HepG2 (cell line): ENCODE measurements at regions not wholly inside any gene's neighbourhood (a gene's known extent, or its start where the extent isn't known, plus 50 kb on each side); places are given as distances from the start of the nearest gene placed in this dataset.

Experiments
- KDM5B ChIP-seq: sonication (generic); formaldehyde crosslinking; IDR thresholded peaks from 2 replicates; pipeline ENCODE4 v1.4.0; 2020; ENCODE audit warnings: missing genetic modification reagents, mild to moderate bottlenecking, borderline replicate concordance
- NR2F1 ChIP-seq, 2 experiments: fragments of 450-650 bp in 1 of 2; formaldehyde crosslinking in 1 of 2; IDR thresholded peaks; 2 replicates each; pipeline versions ENCODE4 v1.5.0 to v1.6.1; 2016 to 2020; ENCODE audit warnings: mild to moderate bottlenecking in 1 of 2, missing compliant biosample characterization in 1 of 2, missing genetic modification reagents in 1 of 2, moderate library complexity in 1 of 2
- ZKSCAN1 ChIP-seq: fragments of 150-350 bp; IDR thresholded peaks from 2 replicates; pipeline ENCODE4 v1.6.1; 2014; ENCODE audit warnings: low read length
- ZMYM4 ChIP-seq: sonication (generic); formaldehyde crosslinking; IDR thresholded peaks from 2 replicates; pipeline ENCODE4 v1.8.1; 2023; ENCODE audit warnings: mild to moderate bottlenecking, missing genetic modification reagents
- TF ChIP-seq, protein P1 (sequence below): IDR thresholded peaks from 2 replicates; pipeline ENCODE4 v1.6.1; 2012; ENCODE audit warnings: inconsistent platforms
- TF ChIP-seq, protein P2 (sequence below): sonication (generic); formaldehyde crosslinking; IDR thresholded peaks from 2 replicates; pipeline ENCODE4 v1.8.0; 2022; ENCODE audit warnings: mild to moderate bottlenecking, missing genetic modification reagents, borderline replicate concordance

DNA sequence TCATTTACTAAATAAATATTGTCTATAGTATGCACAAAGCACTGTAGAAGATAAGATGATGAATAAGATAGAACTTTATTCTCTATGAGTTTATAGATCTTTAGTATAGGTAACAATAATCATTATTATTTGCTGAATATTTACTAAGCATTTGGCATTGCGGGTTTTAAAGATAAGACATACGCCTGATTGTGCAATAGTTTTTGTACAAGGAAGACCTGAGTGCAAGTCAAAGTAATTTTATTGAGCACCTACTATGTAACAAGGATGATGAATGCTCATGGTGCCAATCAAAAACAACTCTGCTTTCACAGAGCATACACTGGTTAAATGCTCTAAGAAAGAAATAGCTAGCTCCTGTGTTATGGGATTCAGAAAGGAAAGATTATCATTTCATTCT lies 1461.7 kb upstream of the FLRT2 start:
- TF ChIP-seq, protein P1, sequence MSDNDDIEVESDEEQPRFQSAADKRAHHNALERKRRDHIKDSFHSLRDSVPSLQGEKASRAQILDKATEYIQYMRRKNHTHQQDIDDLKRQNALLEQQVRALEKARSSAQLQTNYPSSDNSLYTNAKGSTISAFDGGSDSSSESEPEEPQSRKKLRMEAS = no peak
- TF ChIP-seq, protein P2, sequence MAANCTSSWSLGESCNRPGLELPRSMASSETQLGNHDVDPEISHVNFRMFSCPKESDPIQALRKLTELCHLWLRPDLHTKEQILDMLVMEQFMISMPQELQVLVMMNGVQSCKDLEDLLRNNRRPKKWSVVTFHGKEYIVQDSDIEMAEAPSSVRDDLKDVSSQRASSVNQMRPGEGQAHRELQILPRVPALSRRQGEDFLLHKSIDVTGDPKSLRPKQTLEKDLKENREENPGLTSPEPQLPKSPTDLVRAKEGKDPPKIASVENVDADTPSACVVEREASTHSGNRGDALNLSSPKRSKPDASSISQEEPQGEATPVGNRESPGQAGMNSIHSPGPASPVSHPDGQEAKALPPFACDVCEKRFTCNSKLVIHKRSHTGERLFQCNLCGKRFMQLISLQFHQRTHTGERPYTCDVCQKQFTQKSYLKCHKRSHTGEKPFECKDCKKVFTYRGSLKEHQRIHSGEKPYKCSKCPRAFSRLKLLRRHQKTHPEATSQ = no peak
- no peak for TF ChIP-seq ZKSCAN1
- TF ChIP-seq NR2F1 (CRISPR knock-in tag; IDR thresholded peaks at IDR 0.05) = no peak
- TF ChIP-seq KDM5B (CRISPR knock-in tag) = no peak
- TF ChIP-seq ZMYM4 = no peak
